Ovary (tissue), 3 donors: ENCODE measurements at regions not wholly inside any gene's neighbourhood (a gene's known extent, or its start where the extent isn't known, plus 50 kb on each side); places are given as distances from the start of the nearest gene placed in this dataset.

Experiments used
- CTCF ChIP-seq, 3 donors: fragments of 450-650 bp in 2 of 3; fragments of 200-600 bp in 1 of 3; IDR thresholded peaks; one replicate each; pipeline versions ENCODE4 v1.5.1 to v1.8.0; 2016 to 2022; ENCODE audit warnings: antibody characterized with exemption in 3 of 3, mild to moderate bottlenecking in 1 of 3
- EP300 ChIP-seq: sonication (generic); formaldehyde crosslinking; IDR thresholded peaks from one replicate; pipeline ENCODE4 v1.6.1; 2017; ENCODE audit warnings: antibody characterized with exemption
- POLR2A ChIP-seq: fragments of 450-650 bp; IDR thresholded peaks from one replicate; pipeline ENCODE4 v1.6.1; 2017; ENCODE audit warnings: antibody characterized with exemption, mild to moderate bottlenecking, moderate library complexity
- donor health status: DM: no; HTN: no; CAD: no.

GRCh38 chr6:150495126-150495525 lies 104.6 kb upstream of the PLEKHG1 start:
- TF ChIP-seq CTCF (IDR thresholded peaks at IDR 0.05) (no peak), EP300 (no peak), POLR2A (no peak)
